Activated T-cell treated with anti-CD3 and anti-CD28 coated beads, Interleukin-2, amount 50 U/mL, for 4 hours (primary cell): ENCODE measurements at regions not wholly inside any gene's neighbourhood (a gene's known extent, or its start where the extent isn't known, plus 50 kb on each side); places are given as distances from the start of the nearest gene placed in this dataset.

Experiments
- ATAC-seq, 2 donors: fragments of 200-7000 bp; cut with Tn5 transposase; one replicate each; pipeline ENCODE4 v1.10.0; 2021
- DNase-seq: peaks from one replicate; pipeline ENCODE4 v3.0.0-alpha.2; 2020
- H3K27me3 Mint-ChIP-seq: one replicate; pipeline ENCODE4 v1.8.0; 2021; ENCODE audit warnings: low read depth, mixed read lengths
- H3K36me3 Mint-ChIP-seq: one replicate; pipeline ENCODE4 v1.8.0; 2022; ENCODE audit warnings: mixed read lengths; ENCODE audit not compliant: insufficient read depth
- H3K4me1 Mint-ChIP-seq: one replicate; pipeline ENCODE4 v1.8.0; 2021; ENCODE audit warnings: low read depth, mixed read lengths
- H3K4me3 Mint-ChIP-seq: one replicate; pipeline ENCODE4 v1.8.0; 2021; ENCODE audit warnings: mild to moderate bottlenecking, moderate library complexity, mixed read lengths
- H3K9me3 Mint-ChIP-seq: one replicate; pipeline ENCODE4 v1.8.0; 2021; ENCODE audit warnings: mixed read lengths

- ATAC-seq (no peak), DNase-seq (no peak)
- no peak overlapping the region for H3K4me3 Mint-ChIP-seq
- no peaks in the 10 kb centered on the region for H3K36me3 Mint-ChIP-seq
- no peaks in the 10 kb centered on the region for H3K9me3 Mint-ChIP-seq
- peaks cover 2% of the 10 kb centered on the region for H3K27me3 Mint-ChIP-seq
- no peaks in the 10 kb centered on the region for H3K4me1 Mint-ChIP-seq
These were observed 151.1 kb downstream of the SLC7A11 start for GRCh38 chr4:138090918-138091676.

GRCh38 chr4:138090150-138090917 lies 151.8 kb downstream of the SLC7A11 start:
- no peaks in the 10 kb centered on the region for H3K36me3 Mint-ChIP-seq
- peaks cover 2% of the 10 kb centered on the region for H3K27me3 Mint-ChIP-seq
- H3K4me1 Mint-ChIP-seq: no peaks in the 10 kb centered on the region
- DNase-seq (no peak), ATAC-seq (no peak)
- no peaks in the 10 kb centered on the region for H3K9me3 Mint-ChIP-seq
- no peak overlapping the region for H3K4me3 Mint-ChIP-seq

GRCh38 chr4:138088449-138089208 lies 153.5 kb downstream of the SLC7A11 start:
- Mint-ChIP-seq H3K4me3 (no peak overlapping the region), H3K9me3 (no peaks in the 10 kb centered on the region), H3K36me3 (no peaks in the 10 kb centered on the region), H3K4me1 (no peaks in the 10 kb centered on the region), H3K27me3 (peaks cover 2% of the 10 kb centered on the region)
- no peak for ATAC-seq
- DNase-seq: no peak

- H3K36me3 Mint-ChIP-seq: no peaks in the 10 kb centered on the region
- H3K9me3 Mint-ChIP-seq: no peaks in the 10 kb centered on the region
- H3K4me1 Mint-ChIP-seq: no peaks in the 10 kb centered on the region
- ATAC-seq (no peak), DNase-seq (no peak)
- H3K4me3 Mint-ChIP-seq: no peak overlapping the region
- H3K27me3 Mint-ChIP-seq: peaks cover 2% of the 10 kb centered on the region
These were observed 155.0 kb downstream of the SLC7A11 start for GRCh38 chr4:138087066-138087719.

GRCh38 chr4:138086611-138087041 lies 155.5 kb downstream of the SLC7A11 start:
- ATAC-seq (no peak), DNase-seq (no peak)
- Mint-ChIP-seq H3K36me3 (no peaks in the 10 kb centered on the region), H3K27me3 (peaks cover 2% of the 10 kb centered on the region), H3K4me3 (no peak overlapping the region), H3K9me3 (no peaks in the 10 kb centered on the region), H3K4me1 (no peaks in the 10 kb centered on the region)

- no peak for DNase-seq
- Mint-ChIP-seq H3K4me3 (no peak overlapping the region), H3K9me3 (no peaks in the 10 kb centered on the region), H3K27me3 (no peaks in the 10 kb centered on the region), H3K36me3 (no peaks in the 10 kb centered on the region), H3K4me1 (no peaks in the 10 kb centered on the region)
- no peak for ATAC-seq
These were observed 156.3 kb downstream of the SLC7A11 start for GRCh38 chr4:138085736-138086305.

- H3K36me3 Mint-ChIP-seq: no peaks in the 10 kb centered on the region
- H3K27me3 Mint-ChIP-seq: no peaks in the 10 kb centered on the region
- no peak for ATAC-seq
- H3K4me3 Mint-ChIP-seq: no peak overlapping the region
- no peaks in the 10 kb centered on the region for H3K4me1 Mint-ChIP-seq
- DNase-seq: no peak
- H3K9me3 Mint-ChIP-seq: no peaks in the 10 kb centered on the region
These were observed 163.2 kb downstream of the SLC7A11 start for GRCh38 chr4:138078751-138079520.

GRCh38 chr4:138078253-138078652 lies 163.9 kb downstream of the SLC7A11 start:
- Mint-ChIP-seq H3K4me3 (no peak overlapping the region), H3K9me3 (no peaks in the 10 kb centered on the region), H3K27me3 (no peaks in the 10 kb centered on the region), H3K36me3 (no peaks in the 10 kb centered on the region), H3K4me1 (no peaks in the 10 kb centered on the region)
- ATAC-seq: no peak
- no peak for DNase-seq

GRCh38 chr4:138076561-138076960 lies 165.6 kb downstream of the SLC7A11 start:
- no peak for ATAC-seq
- DNase-seq: no peak
- no peaks in the 10 kb centered on the region for H3K4me1 Mint-ChIP-seq
- no peaks in the 10 kb centered on the region for H3K27me3 Mint-ChIP-seq
- H3K4me3 Mint-ChIP-seq: no peak overlapping the region
- no peaks in the 10 kb centered on the region for H3K36me3 Mint-ChIP-seq
- no peaks in the 10 kb centered on the region for H3K9me3 Mint-ChIP-seq

- Mint-ChIP-seq H3K27me3 (no peaks in the 10 kb centered on the region), H3K36me3 (no peaks in the 10 kb centered on the region), H3K4me3 (no peak overlapping the region), H3K9me3 (peaks cover 6% of the 10 kb centered on the region), H3K4me1 (no peaks in the 10 kb centered on the region)
- ATAC-seq (no peak), DNase-seq (no peak)
These were observed 171.3 kb downstream of the SLC7A11 start for GRCh38 chr4:138070816-138071215.

- no peaks in the 10 kb centered on the region for H3K4me1 Mint-ChIP-seq
- no peaks in the 10 kb centered on the region for H3K27me3 Mint-ChIP-seq
- no peak overlapping the region for H3K4me3 Mint-ChIP-seq
- no peak for ATAC-seq
- no peaks in the 10 kb centered on the region for H3K36me3 Mint-ChIP-seq
- DNase-seq: no peak
- peaks cover 12% of the 10 kb centered on the region for H3K9me3 Mint-ChIP-seq
These were observed 178.6 kb downstream of the SLC7A11 start for GRCh38 chr4:138063581-138063980.

GRCh38 chr4:138062929-138063328 lies 179.2 kb downstream of the SLC7A11 start:
- no peak for DNase-seq
- H3K27me3 Mint-ChIP-seq: no peaks in the 10 kb centered on the region
- H3K4me1 Mint-ChIP-seq: no peaks in the 10 kb centered on the region
- no peaks in the 10 kb centered on the region for H3K36me3 Mint-ChIP-seq
- peaks cover 12% of the 10 kb centered on the region for H3K9me3 Mint-ChIP-seq
- ATAC-seq: no peak
- H3K4me3 Mint-ChIP-seq: no peak overlapping the region

- Mint-ChIP-seq H3K27me3 (no peaks in the 10 kb centered on the region), H3K36me3 (no peaks in the 10 kb centered on the region), H3K9me3 (no peaks in the 10 kb centered on the region), H3K4me3 (no peak overlapping the region), H3K4me1 (no peaks in the 10 kb centered on the region)
- DNase-seq (no peak), ATAC-seq (no peak)
These were observed 185.6 kb downstream of the SLC7A11 start for GRCh38 chr4:138056541-138056940.
